Right atrium auricular region (tissue), 2 donors: ENCODE measurements at regions not wholly inside any gene's neighbourhood (a gene's known extent, or its start where the extent isn't known, plus 50 kb on each side); places are given as distances from the start of the nearest gene placed in this dataset.

ENCODE experiments used
- DNase-seq: peaks from one replicate; pipeline ENCODE4 v3.0.0-alpha.2; 2019; ENCODE audit warnings: low spot score
- H3K27ac ChIP-seq, 2 donors: fragments of 200-600 bp; sonication (generic); 1 replicate in 1 of 2; 2 replicates in 1 of 2; pipeline ENCODE4 v1.5.1; 2016 to 2019
- H3K27me3 ChIP-seq, 2 donors: fragments of 200-600 bp; sonication (generic); one replicate each; pipeline versions ENCODE4 v1.5.1 to v1.6.0; 2017 to 2019
- H3K36me3 ChIP-seq: fragments of 200-600 bp; sonication (generic); one replicate; pipeline ENCODE4 v1.5.1; 2016
- H3K4me1 ChIP-seq, 2 donors: fragments of 200-600 bp; sonication (generic); one replicate each; pipeline versions ENCODE4 v1.5.1 to v1.6.0; 2017 to 2019
- H3K4me3 ChIP-seq, 2 donors: fragments of 200-600 bp; sonication (generic); 1 replicate in 1 of 2; 2 replicates in 1 of 2; pipeline ENCODE4 v1.5.1; 2017 to 2019; ENCODE audit warnings: mild to moderate bottlenecking in 1 of 2, moderate library complexity in 1 of 2
- H3K9me3 ChIP-seq, 2 donors: fragments of 200-600 bp; sonication (generic); one replicate each; pipeline ENCODE4 v1.5.1; 2019
- TF ChIP-seq, protein P1 (sequence below), 2 donors: fragments of 200-600 bp; sonication (generic); IDR thresholded peaks; one replicate each; pipeline ENCODE4 v1.5.1; 2019; ENCODE audit warnings: antibody characterized with exemption in 2 of 2

DNA sequence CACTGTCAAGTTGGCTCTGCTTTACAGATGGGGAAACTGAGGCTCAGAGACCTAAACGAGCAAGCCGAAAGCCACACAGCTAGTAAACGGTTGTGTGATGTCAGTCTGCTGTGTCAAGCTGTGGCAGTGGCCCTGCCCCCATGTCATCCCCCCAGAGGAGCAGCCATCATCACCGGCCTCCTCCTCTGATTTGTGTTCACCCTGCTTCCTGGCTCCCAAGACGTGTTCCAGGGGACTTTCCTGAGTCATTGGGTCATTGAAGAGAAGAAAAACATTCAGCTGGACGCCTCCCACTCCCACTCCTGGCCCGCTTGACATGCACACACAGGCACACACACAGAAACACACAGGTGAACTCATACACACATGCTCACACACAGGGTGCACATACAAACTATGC is 54.0 kb upstream of the CIBAR2 start:
- TF ChIP-seq, protein P1, sequence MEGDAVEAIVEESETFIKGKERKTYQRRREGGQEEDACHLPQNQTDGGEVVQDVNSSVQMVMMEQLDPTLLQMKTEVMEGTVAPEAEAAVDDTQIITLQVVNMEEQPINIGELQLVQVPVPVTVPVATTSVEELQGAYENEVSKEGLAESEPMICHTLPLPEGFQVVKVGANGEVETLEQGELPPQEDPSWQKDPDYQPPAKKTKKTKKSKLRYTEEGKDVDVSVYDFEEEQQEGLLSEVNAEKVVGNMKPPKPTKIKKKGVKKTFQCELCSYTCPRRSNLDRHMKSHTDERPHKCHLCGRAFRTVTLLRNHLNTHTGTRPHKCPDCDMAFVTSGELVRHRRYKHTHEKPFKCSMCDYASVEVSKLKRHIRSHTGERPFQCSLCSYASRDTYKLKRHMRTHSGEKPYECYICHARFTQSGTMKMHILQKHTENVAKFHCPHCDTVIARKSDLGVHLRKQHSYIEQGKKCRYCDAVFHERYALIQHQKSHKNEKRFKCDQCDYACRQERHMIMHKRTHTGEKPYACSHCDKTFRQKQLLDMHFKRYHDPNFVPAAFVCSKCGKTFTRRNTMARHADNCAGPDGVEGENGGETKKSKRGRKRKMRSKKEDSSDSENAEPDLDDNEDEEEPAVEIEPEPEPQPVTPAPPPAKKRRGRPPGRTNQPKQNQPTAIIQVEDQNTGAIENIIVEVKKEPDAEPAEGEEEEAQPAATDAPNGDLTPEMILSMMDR (IDR thresholded peaks at IDR 0.05), result no peak
- Histone ChIP-seq H3K27me3 (no peaks in the 10 kb centered on the region), H3K9me3 (no peaks in the 10 kb centered on the region), H3K27ac (no peak overlapping the region), H3K36me3 (no peaks in the 10 kb centered on the region), H3K4me3 (no peak overlapping the region), H3K4me1 (peaks cover 0 to 79% of the 10 kb centered on the region in 2 donors)
- DNase-seq, result no peak

- Histone ChIP-seq H3K27ac (peak overlapping the region; percentile 75 to 87), H3K9me3 (no peaks in the 10 kb centered on the region), H3K4me3 (no peak overlapping the region), H3K27me3 (no peaks in the 10 kb centered on the region), H3K36me3 (no peaks in the 10 kb centered on the region), H3K4me1 (peaks cover 0 to 81% of the 10 kb centered on the region in 2 donors)
- DNase-seq, result no peak
- TF ChIP-seq, protein P1 (IDR thresholded peaks at IDR 0.05), result no peak
Observed at GRCh38 chr16:85166699-85167588, 54.7 kb upstream of the CIBAR2 start.

DNA sequence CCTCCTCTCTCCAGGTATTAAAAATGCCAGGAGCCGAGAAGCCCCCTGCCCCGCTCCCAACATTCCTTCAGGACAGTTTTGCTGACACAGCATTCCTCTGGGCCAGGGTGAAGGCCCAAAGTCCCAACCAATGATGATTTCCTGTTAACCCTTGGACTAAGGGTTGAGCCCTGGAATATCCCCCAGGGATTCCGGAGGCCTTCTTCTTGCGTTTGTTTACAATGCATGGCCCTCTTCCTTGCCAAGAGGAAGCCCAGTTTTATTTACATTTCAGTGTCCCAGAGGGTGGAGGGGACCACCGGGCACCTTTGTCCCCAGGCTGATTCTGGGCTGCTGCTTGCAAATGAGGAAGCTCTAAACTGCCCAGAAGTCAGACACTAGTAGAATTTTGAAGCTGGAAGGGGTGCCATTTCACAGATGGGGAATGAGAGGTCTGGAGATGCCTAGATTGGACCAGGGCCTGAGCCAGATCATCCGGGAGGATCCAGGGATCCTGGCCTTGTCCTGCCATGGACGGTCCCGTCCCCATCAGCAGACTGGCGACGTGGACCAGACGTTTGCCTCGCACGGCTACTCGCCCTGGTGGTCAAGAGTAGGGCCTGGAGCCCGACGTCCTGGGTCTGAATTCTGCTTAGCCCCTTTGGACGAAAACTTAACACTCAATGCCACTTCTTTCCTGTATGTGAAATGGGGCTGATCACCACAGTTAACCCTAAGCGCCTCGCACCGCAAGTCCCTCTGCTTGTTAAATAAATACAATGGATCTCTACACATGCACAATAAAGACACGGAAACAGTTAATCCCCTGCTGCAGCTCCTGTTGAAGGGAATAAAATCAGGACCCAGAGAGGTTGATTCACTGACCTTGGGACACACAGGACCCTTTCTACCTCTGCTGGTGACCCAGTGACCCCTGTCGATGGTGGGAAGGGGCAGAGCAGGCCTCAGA is 55.6 kb upstream of the CIBAR2 start:
- H3K27ac ChIP-seq, result peak overlapping the region; percentile 75 to 87
- no peaks in the 10 kb centered on the region for H3K9me3 ChIP-seq
- TF ChIP-seq, protein P1 (IDR thresholded peaks at IDR 0.05), result no peak
- no peak for DNase-seq
- H3K4me3 ChIP-seq, result peak overlapping the region; percentile 41 to 56
- no peaks in the 10 kb centered on the region for H3K36me3 ChIP-seq
- peaks cover 0 to 81% of the 10 kb centered on the region in 2 donors for H3K4me1 ChIP-seq
- H3K27me3 ChIP-seq, result no peaks in the 10 kb centered on the region

GRCh38 chr16:85168732-85169256 is 56.5 kb upstream of the CIBAR2 start:
- H3K36me3 ChIP-seq, result no peaks in the 10 kb centered on the region
- peak overlapping the region; percentile 75 to 87 for H3K27ac ChIP-seq
- TF ChIP-seq, protein P1 (IDR thresholded peaks at IDR 0.05), result no peak
- H3K9me3 ChIP-seq, result no peaks in the 10 kb centered on the region
- H3K27me3 ChIP-seq, result no peaks in the 10 kb centered on the region
- peak; percentile 73 for DNase-seq
- peaks cover 0 to 86% of the 10 kb centered on the region in 2 donors for H3K4me1 ChIP-seq
- H3K4me3 ChIP-seq, result peak overlapping the region; percentile 41 to 56

GRCh38 chr16:85169333-85170065 is 57.2 kb upstream of the CIBAR2 start:
- peak overlapping the region; percentile 48 to 67 for H3K27ac ChIP-seq
- no peak for DNase-seq

More at GRCh38 chr16:85169333-85170065, 57.2 kb upstream of the CIBAR2 start:
- H3K36me3 ChIP-seq, result no peaks in the 10 kb centered on the region
- peak overlapping the region; percentile 42 to 64 for H3K4me3 ChIP-seq
- H3K9me3 ChIP-seq, result no peaks in the 10 kb centered on the region
- H3K4me1 ChIP-seq, result peaks cover 0 to 87% of the 10 kb centered on the region in 2 donors
- TF ChIP-seq, protein P1 (IDR thresholded peaks at IDR 0.05), result no peak
- H3K27me3 ChIP-seq, result no peaks in the 10 kb centered on the region
